Fibroblast of the aortic adventitia (primary cell): ENCODE measurements at regions not wholly inside any gene's neighbourhood (a gene's known extent, or its start where the extent isn't known, plus 50 kb on each side); places are given as distances from the start of the nearest gene placed in this dataset.
A peak's percentile ranks its signal among the peaks of the same experiment; 100 is the strongest.
"Not testable (repeated sequence)": the region's sequence is repeated elsewhere in the genome, so short reads cannot be mapped to it uniquely, and the experiment has no call there.

ENCODE experiments used
- DNase-seq: peaks from one replicate; pipeline ENCODE4 v3.0.0-alpha.2; 2010; ENCODE audit warnings: low read depth
- H3K4me3 ChIP-seq: 2 replicates; pipeline ENCODE4 v1.5.1; 2011; ENCODE audit warnings: low read depth, mild to moderate bottlenecking, control low read depth, low read length, moderate library complexity
- TF ChIP-seq, protein P1 (sequence below): IDR thresholded peaks from 2 replicates; pipeline ENCODE4 v1.5.1; 2011; ENCODE audit warnings: mild to moderate bottlenecking, low read length, control low read depth, inconsistent platforms; ENCODE audit not compliant: insufficient read depth

DNA sequence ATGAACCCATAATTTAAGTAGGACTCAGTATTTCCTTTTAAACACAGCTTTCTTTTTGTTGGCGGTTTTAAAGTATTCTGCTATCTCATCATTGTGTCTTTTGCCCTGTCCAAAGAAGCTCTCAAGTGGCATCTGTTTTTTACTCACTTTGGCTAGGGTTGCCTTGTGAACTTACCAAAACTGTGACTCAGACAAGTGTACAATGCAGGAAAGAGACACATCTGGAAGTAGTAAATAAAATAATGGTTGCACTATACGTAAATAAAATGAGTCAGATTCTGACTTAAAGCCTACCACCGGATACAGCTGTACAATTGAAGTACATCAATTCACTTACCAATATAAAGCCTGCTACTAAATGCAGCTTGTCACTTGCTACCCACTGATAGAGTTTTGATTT, 619.2 kb upstream of the LRFN5 start:
- TF ChIP-seq, protein P1, sequence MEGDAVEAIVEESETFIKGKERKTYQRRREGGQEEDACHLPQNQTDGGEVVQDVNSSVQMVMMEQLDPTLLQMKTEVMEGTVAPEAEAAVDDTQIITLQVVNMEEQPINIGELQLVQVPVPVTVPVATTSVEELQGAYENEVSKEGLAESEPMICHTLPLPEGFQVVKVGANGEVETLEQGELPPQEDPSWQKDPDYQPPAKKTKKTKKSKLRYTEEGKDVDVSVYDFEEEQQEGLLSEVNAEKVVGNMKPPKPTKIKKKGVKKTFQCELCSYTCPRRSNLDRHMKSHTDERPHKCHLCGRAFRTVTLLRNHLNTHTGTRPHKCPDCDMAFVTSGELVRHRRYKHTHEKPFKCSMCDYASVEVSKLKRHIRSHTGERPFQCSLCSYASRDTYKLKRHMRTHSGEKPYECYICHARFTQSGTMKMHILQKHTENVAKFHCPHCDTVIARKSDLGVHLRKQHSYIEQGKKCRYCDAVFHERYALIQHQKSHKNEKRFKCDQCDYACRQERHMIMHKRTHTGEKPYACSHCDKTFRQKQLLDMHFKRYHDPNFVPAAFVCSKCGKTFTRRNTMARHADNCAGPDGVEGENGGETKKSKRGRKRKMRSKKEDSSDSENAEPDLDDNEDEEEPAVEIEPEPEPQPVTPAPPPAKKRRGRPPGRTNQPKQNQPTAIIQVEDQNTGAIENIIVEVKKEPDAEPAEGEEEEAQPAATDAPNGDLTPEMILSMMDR: no peak
- DNase-seq: no peak
- H3K4me3 ChIP-seq: no peak overlapping the region

DNA sequence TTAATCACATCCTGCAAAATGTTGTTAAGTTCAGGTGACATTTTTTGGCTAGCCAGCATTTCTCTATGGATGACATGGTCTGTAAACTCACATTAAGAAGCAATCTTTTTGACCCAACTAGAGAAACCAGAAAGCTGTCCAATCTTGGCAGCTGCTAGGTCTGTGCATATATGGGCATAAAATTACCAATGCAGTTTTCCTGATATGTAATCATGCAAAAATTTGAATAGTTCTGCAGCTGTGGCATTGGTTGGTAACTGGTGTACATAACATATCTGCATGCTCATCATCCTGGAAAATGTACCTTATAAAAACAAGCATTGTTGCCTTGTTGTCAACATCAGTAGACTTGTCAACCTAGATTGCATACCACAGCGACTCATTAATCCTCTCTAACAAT, 620.0 kb upstream of the LRFN5 start:
- TF ChIP-seq, protein P1: no peak
- DNase-seq: no peak

DNA sequence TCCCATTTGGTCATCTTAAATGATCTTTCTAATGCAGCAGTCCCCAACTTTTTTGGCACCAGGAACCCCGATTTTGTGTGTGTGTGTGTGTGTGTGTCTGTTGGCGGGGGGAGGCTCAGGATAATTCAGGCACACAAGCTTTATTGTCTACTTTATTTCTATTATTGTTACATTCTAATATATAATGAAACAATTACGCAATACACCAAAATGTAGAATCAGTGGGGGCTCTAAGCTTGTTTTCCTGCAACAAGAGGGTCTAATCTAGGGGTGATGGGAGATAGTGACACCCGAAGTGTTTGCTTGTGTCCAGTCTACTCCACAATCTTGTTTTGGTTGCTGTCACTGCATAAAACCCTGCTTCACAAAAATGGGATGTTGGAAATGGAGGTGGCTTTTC, 621.1 kb upstream of the LRFN5 start:
- no peak for DNase-seq
- H3K4me3 ChIP-seq: no peak overlapping the region
- TF ChIP-seq, protein P1: no peak

More for the DNA sequence above, 620.0 kb upstream of the LRFN5 start:
- no peak overlapping the region for H3K4me3 ChIP-seq

DNA sequence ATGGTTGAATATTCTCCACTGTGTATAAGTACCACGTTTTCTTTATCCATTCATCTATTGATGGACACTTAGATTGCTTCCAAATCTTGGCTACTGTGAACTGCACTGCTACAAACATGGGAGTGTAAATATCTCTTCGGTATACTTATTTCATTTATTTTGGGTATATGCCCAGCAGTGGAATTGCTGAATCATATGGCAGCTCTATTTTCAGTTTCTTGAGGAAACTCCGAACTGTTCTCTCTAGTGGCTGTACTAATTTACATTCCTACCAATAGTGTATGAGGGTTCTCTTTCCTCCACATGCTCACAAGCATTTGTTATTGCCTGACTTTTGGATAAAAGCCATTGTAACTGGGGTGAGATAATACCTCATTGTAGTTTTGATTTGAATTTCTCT, 623.1 kb upstream of the LRFN5 start:
- TF ChIP-seq, protein P1: no peak
- H3K4me3 ChIP-seq: no peak overlapping the region
- DNase-seq: peak; percentile 23

DNA sequence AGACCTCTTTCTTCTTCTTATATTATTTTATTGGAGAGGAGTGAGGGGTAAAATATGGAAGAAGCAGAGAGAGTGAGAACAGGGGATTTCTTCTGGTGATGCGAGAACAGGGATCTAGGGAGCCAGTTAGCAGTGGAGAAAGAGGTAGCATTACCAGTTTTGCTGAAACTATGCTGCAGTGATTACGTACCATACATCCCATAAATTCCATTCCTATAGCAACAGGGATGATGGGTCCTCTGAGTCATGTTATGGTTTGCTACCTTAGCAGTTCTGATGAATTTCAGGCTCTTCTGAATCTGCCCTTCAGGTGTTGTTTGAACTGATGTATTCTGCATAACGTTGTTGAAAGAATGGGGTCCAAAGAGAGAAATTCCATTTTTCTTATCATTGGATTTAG, 625.4 kb upstream of the LRFN5 start:
- H3K4me3 ChIP-seq: no peak overlapping the region
- no peak for DNase-seq
- TF ChIP-seq, protein P1: no peak

DNA sequence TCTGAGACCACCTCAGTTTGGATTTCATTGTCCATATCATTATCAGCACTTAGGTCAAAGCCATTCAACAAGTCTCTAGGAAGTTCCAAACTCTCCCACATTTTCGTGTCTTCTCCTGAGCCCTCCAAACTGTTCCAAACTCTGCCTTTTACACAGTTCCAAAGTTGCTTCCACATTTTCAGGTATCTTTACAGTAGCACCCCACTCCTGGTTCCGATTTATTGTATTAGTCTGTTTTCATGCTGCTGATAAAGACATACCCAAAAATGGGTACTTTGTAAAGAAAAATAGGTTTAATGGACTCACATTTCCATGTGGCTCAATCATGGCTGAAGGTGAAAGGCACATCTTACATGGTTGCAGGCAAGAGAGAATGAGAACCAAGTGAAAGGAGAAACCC, 646.4 kb upstream of the LRFN5 start:
- H3K4me3 ChIP-seq, DNase-seq: not testable (repeated sequence)

DNA sequence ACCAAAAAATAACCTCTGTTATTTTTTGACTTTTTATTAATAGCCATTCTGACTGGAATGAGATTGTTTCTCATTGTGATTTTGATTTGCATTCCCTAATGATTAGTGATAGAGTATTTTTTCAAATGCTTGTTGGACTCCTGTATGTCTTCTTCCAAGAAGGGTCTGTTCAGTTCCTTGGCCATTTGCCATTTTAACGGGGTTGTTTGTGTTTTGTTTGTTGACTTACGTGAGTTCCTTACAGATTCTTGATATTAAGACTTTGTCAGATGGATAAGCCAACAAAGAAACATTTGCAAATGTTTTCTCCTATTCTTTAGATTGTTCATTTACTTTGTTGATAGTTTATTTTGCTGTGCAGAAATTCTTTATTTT, 651.6 kb upstream of the LRFN5 start:
- H3K4me3 ChIP-seq: no peak overlapping the region
- no peak for DNase-seq
- TF ChIP-seq, protein P1: no peak

DNA sequence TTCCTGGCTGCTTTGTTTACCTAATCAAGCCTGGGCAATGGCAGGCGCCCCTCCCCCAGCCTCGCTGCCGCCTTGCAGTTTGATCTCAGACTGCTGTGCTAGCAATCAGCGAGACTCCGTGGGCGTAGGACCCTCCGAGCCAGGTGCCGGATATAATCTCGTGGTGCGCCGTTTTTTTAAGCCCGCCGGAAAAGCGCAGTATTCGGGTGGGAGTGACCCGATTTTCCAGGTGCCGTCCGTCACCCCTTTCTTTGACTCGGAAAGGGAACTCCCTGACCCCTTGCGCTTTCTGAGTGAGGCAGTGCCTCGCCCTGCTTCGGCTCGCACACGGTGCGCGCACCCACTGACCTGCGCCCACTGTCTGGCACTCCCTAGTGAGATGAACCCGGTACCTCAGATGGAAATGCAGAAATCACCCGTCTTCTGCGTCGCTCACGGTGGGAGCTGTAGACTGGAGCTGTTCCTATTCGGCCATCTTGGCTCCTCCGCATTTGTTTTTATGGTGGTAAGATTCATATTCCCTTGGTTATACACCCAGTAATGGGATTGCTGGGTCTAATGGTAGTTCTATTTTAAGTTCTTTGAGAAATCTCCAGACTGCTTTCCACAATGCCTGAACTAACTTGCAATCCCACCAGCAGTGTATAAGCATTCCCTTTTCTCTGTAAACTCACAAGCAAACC, 652.1 kb upstream of the LRFN5 start:
- not testable (repeated sequence) for H3K4me3 ChIP-seq, DNase-seq
